Suprapubic skin (tissue), 4 donors: ENCODE measurements at regions not wholly inside any gene's neighbourhood (a gene's known extent, or its start where the extent isn't known, plus 50 kb on each side); places are given as distances from the start of the nearest gene placed in this dataset.

Experiments used
- DNase-seq, 2 donors: peaks; one replicate each; pipeline ENCODE4 v3.0.0-alpha.2; 2019; ENCODE audit warnings: low spot score in 2 of 2
- H3K27ac ChIP-seq: fragments of 200-600 bp; sonication (generic); one replicate; pipeline ENCODE4 v1.5.1; 2019
- H3K27me3 ChIP-seq: fragments of 200-600 bp; sonication (generic); one replicate; pipeline ENCODE4 v1.5.1; 2019
- H3K36me3 ChIP-seq: fragments of 200-600 bp; sonication (generic); one replicate; pipeline ENCODE4 v1.5.1; 2019
- H3K4me1 ChIP-seq: fragments of 200-600 bp; sonication (generic); one replicate; pipeline ENCODE4 v1.5.1; 2019
- H3K4me3 ChIP-seq: fragments of 200-600 bp; sonication (generic); one replicate; pipeline ENCODE4 v1.5.1; 2019; ENCODE audit warnings: mild to moderate bottlenecking
- H3K9me3 ChIP-seq: fragments of 200-600 bp; sonication (generic); one replicate; pipeline ENCODE4 v1.5.1; 2019
- CTCF ChIP-seq, 2 donors: fragments of 200-600 bp in 1 of 2; fragments of 450-650 bp in 1 of 2; sonication (generic) in 1 of 2; IDR thresholded peaks; one replicate each; pipeline ENCODE4 v1.5.1; 2016 to 2019; ENCODE audit warnings: antibody characterized with exemption in 2 of 2, mild to moderate bottlenecking in 1 of 2, moderate library complexity in 1 of 2
- EP300 ChIP-seq: sonication (generic); formaldehyde crosslinking; IDR thresholded peaks from one replicate; pipeline ENCODE4 v1.6.1; 2017; ENCODE audit warnings: antibody characterized with exemption
- POLR2A ChIP-seq, 2 donors: fragments of 450-650 bp; IDR thresholded peaks; one replicate each; pipeline ENCODE4 v1.6.1; 2017; ENCODE audit warnings: antibody characterized with exemption in 2 of 2, mild to moderate bottlenecking in 2 of 2, moderate library complexity in 2 of 2
- POLR2AphosphoS5 ChIP-seq, 3 donors: sonication (generic); formaldehyde crosslinking; IDR thresholded peaks; one replicate each; pipeline ENCODE4 v1.6.1; 2017; ENCODE audit warnings: antibody characterized with exemption in 3 of 3
- WGBS: methylation state at CpG from one replicate; pipeline ENCODE4 v1.1.5; 2018; 5-methylcytosine and 5-hydroxymethylcytosine counted together

GRCh38 chr12:130070126-130070611 is 92.1 kb upstream of the FZD10 start:
- peak overlapping the region; percentile 36 for H3K27ac ChIP-seq
- no peaks in the 10 kb centered on the region for H3K36me3 ChIP-seq
- peaks cover 28% of the 10 kb centered on the region for H3K4me1 ChIP-seq
- peak overlapping the region; percentile 2 for H3K4me3 ChIP-seq
- 55% methylated on average over 4 of the region's 21 CpGs for whole genome bisulfite sequencing
- no peak for DNase-seq
- no peaks in the 10 kb centered on the region for H3K27me3 ChIP-seq
- H3K9me3 ChIP-seq: no peaks in the 10 kb centered on the region
- TF ChIP-seq EP300 (no peak), POLR2A (IDR thresholded peaks at IDR 0.05) (no peak), CTCF (IDR thresholded peaks at IDR 0.05) (no peak), POLR2AphosphoS5 (IDR thresholded peaks at IDR 0.05) (no peak)

DNA sequence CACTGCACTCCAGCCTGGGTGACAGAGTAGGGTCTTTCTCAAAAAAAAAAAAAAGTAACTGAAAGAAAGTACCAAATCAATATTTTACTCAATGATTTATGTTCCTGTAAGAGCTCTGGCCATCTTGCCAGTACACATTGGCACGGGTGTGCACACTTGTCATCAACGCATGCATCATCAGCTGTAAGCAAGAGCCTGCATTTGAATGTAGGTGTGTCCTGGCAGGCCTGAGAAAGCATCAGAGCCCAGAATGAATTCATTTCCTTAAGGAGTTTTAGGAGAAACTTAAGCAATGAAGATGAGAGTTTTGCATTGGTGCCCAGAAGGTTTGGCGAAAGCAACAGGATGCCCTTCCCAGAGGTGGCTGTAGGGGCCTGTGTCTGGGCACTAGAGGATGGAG is 88.5 kb upstream of the FZD10 start:
- Histone ChIP-seq H3K27ac (peak overlapping the region; percentile 30), H3K9me3 (no peaks in the 10 kb centered on the region), H3K36me3 (no peaks in the 10 kb centered on the region), H3K27me3 (no peaks in the 10 kb centered on the region), H3K4me1 (peaks cover 36% of the 10 kb centered on the region), H3K4me3 (no peak overlapping the region)
- no peak for TF ChIP-seq EP300
- TF ChIP-seq CTCF (IDR thresholded peaks at IDR 0.05): no peak
- TF ChIP-seq POLR2A (IDR thresholded peaks at IDR 0.05): no peak
- no peak for TF ChIP-seq POLR2AphosphoS5 (IDR thresholded peaks at IDR 0.05)
- WGBS: 40% methylated on average over 3 of the region's 3 CpGs
- no peak for DNase-seq

DNA sequence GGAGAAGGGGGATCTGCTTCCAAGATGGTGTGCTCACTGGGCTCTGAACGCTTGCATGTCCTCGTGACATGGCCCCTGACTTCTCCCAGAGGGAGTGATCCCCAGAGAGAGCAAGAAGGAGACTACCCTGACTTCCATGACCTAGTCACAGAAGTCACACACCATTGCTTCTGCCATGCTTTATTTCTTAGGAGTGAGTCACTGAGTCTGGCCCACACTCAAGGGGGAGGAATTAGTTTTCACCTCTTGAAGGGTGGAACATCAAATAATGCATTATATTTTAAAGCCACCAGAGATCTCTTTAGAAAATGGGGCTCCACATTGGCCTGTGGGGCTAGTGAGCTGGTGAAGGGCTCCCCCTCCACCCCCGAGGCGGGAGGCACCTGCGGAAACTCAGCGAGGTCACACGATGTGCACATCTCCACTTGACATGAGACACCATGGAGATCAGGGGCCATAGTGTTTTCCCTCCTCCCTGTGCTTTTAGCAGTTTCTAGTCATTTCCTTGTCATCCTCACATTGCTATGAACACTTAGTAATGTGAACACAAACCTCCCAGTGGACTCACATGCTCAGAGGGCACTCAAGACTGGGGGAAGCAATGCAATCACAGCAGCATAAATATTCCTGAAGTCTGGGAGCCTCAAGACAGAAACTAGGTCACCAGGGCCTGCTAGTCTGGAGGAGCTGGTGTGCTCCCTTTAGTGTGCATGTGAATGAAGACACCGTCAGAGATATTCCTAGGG is 87.4 kb upstream of the FZD10 start:
- WGBS: 92% methylated on average over 8 of the region's 8 CpGs
- Histone ChIP-seq H3K27ac (peak overlapping the region; percentile 30), H3K27me3 (no peaks in the 10 kb centered on the region), H3K36me3 (no peaks in the 10 kb centered on the region), H3K4me3 (no peak overlapping the region), H3K9me3 (no peaks in the 10 kb centered on the region), H3K4me1 (peaks cover 40% of the 10 kb centered on the region)
- no peak for DNase-seq
- TF ChIP-seq POLR2A (IDR thresholded peaks at IDR 0.05): no peak
- no peak for TF ChIP-seq CTCF (IDR thresholded peaks at IDR 0.05)
- TF ChIP-seq POLR2AphosphoS5 (IDR thresholded peaks at IDR 0.05): no peak
- no peak for TF ChIP-seq EP300

GRCh38 chr12:130075497-130076076 is 86.7 kb upstream of the FZD10 start:
- Histone ChIP-seq H3K4me1 (peaks cover 40% of the 10 kb centered on the region), H3K4me3 (no peak overlapping the region), H3K9me3 (no peaks in the 10 kb centered on the region), H3K27ac (peak overlapping the region; percentile 59), H3K36me3 (no peaks in the 10 kb centered on the region), H3K27me3 (no peaks in the 10 kb centered on the region)
- TF ChIP-seq EP300 (no peak), POLR2A (IDR thresholded peaks at IDR 0.05) (no peak), CTCF (IDR thresholded peaks at IDR 0.05) (no peak), POLR2AphosphoS5 (IDR thresholded peaks at IDR 0.05) (no peak)
- WGBS: 89% methylated on average over 8 of the region's 8 CpGs
- no peak for DNase-seq

- Histone ChIP-seq H3K4me1 (peaks cover 45% of the 10 kb centered on the region), H3K9me3 (no peaks in the 10 kb centered on the region), H3K4me3 (no peak overlapping the region), H3K27ac (no peak overlapping the region), H3K36me3 (no peaks in the 10 kb centered on the region), H3K27me3 (no peaks in the 10 kb centered on the region)
- WGBS: 82% methylated on average over 3 of the region's 3 CpGs
- DNase-seq: no peak
- no peak for TF ChIP-seq CTCF (IDR thresholded peaks at IDR 0.05)
- no peak for TF ChIP-seq POLR2AphosphoS5 (IDR thresholded peaks at IDR 0.05)
- TF ChIP-seq POLR2A (IDR thresholded peaks at IDR 0.05): no peak
Measured at GRCh38 chr12:130076126-130076525, 86.1 kb upstream of the FZD10 start.
